Activated T-cell treated with anti-CD3 and anti-CD28 coated beads for 1 hour (primary cell): ENCODE measurements at regions not wholly inside any gene's neighbourhood (a gene's known extent, or its start where the extent isn't known, plus 50 kb on each side); places are given as distances from the start of the nearest gene placed in this dataset.
"Not testable (repeated sequence)": the region's sequence is repeated elsewhere in the genome, so short reads cannot be mapped to it uniquely, and the experiment has no call there.

Experiments used
- DNase-seq: peaks from one replicate; pipeline ENCODE4 v3.0.0-alpha.2; 2020; ENCODE audit warnings: low read depth

DNA sequence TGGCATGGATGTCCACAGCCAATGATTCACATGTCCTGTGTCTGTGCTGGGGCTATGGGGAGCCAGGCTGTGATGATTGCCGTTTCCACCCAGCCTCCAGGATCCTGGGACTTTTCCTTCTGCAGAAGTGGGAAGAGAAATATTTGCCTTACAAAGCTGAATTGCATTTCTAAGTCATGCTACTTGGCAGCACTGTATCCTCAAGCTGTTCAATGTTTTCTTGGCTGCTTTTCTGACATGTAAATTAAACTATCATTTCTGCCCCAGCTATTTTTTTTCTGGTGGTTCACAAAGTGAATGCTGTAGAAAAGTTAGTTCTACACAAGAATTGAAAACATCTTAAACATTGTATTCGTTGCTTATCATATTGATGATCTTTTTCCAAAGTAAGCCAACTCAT lies 51.9 kb upstream of the TCERG1L start:
- no peak for DNase-seq

DNA sequence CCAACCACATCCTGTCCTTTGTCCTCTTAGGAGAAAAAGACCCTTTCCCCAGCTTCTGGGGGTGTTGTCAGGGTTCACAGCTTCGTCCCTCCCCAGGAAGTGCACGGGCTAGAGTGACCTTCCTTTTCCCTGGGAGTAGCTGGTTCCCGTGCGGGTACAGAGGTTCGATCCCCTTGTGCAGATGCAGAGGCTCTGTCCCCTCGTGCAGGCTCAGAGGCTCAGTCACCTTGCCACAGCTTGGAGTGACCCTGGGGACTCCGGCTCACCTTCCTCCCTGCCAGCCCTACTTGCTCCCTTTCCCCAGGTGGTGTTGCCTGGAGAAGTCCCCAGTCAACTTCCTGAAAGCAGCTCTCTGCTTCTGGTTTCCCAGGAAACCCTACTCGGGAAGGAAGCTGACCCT lies 60.0 kb upstream of the TCERG1L start:
- DNase-seq, result no peak

GRCh38 chr10:131381576-131381975 lies 70.1 kb upstream of the TCERG1L start:
- DNase-seq, result no peak

GRCh38 chr10:131385161-131385872 lies 73.8 kb upstream of the TCERG1L start:
- not testable (repeated sequence) for DNase-seq

DNA sequence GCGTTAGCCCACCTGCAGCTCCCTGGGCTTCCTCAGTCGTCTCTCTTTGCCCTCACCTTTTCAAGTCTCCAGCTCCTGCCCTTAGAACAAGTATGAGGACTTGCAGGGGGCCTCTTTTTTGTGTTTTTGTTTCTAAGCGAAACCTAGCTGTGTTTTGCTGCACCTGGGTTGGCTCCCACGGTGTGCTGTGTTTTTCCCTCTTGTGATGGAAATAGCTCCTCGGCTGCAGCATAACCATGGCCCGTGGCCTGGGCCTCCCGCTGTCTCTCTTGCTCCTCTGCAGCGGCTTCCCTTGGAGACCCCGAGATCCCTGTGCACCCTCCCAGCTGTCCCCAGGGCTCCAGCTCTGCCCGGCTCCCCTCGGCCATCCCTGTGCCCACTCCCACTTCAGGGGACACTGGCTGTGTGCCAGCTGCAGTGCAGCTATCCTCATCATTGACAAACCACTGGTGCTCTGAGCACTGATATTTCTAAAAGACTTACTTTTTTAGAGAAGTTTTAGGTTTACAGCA lies 75.6 kb upstream of the TCERG1L start:
- DNase-seq, result no peak

DNA sequence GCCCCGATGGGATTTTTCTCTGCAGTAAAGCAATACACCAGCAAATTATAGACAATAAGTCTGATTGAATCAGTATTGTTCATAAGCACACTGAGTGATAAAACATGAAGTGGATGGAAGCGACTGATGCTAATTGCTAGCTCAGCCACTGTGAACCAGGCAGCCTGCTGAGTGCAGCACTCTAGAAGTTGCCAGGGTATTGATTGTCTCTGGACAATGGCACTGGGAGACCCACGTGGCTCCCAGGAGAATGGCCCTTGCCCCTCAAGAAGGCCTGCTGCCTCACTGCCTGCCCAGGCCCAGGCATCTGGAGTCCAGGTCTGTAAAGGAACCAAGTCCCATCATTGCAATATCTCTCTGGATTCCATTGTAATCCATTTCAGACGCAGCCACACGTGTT lies 80.4 kb upstream of the TCERG1L start:
- DNase-seq, result no peak

DNA sequence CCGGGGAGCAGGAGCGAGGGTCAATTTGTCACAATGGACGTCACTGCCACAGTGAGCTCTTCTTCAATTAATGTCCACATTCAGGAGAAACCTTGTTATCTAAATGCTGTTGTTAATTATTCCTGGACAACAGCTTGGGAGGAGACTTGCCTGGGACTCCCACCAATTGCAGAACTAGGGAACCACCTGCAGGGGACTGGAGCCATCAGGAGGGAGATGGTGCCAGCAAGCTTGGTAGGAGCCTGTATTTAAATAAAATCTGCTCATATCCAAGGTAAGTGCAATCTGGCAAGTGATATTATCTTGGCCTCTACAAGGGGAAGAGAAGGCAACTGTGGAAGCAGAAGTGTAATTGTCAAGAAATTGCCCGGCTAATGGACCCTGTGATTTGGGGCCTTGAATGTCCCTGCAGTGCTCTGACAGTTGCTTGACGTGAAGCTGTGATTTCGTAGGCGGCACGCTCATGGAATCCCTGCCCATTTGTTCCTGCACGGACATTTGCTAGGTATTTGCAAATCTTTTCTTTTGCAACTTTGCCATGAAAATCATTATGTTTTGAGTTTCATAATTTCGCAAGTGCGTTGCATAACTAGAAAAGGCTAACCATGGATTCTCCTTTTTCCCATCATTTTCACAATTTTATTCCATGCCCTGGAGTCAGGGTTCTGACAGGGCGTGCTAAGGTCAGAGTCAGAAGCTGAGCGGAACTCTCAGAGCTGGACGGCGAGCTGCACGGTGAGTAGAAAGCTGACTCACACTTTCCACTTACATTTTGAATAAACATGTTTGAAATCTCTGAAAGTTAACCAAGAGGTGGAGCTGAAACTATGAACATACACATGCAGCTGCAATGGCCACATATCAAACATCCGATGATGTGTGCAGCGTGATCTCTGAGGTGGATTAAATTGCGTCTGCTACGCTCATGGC lies 84.9 kb upstream of the TCERG1L start:
- no peak for DNase-seq

DNA sequence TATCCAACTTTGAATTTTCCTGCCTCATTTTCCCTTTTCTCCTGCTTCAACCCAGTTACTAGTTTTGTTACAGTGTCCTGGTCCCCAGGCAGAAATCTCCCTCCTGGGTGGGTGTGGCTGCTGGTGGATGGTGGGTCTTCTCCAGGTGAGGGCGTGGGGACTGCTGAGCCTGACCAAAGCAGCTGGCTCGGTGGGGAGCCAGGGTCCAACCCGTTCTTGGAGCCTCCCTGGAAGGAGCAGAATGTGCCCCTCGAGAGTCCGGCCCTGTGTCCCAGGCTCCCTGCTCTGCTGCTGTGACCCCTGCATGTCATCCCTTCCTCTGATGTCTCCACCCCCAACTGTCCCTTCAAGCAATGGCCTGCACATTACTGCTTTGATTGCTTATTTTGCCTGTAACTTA lies 86.6 kb upstream of the TCERG1L start:
- DNase-seq, result no peak

GRCh38 chr10:131399981-131400380 lies 88.5 kb upstream of the TCERG1L start:
- DNase-seq, result no peak

- DNase-seq, result no peak
Observed at GRCh38 chr10:131400513-131400912, 89.0 kb upstream of the TCERG1L start.

DNA sequence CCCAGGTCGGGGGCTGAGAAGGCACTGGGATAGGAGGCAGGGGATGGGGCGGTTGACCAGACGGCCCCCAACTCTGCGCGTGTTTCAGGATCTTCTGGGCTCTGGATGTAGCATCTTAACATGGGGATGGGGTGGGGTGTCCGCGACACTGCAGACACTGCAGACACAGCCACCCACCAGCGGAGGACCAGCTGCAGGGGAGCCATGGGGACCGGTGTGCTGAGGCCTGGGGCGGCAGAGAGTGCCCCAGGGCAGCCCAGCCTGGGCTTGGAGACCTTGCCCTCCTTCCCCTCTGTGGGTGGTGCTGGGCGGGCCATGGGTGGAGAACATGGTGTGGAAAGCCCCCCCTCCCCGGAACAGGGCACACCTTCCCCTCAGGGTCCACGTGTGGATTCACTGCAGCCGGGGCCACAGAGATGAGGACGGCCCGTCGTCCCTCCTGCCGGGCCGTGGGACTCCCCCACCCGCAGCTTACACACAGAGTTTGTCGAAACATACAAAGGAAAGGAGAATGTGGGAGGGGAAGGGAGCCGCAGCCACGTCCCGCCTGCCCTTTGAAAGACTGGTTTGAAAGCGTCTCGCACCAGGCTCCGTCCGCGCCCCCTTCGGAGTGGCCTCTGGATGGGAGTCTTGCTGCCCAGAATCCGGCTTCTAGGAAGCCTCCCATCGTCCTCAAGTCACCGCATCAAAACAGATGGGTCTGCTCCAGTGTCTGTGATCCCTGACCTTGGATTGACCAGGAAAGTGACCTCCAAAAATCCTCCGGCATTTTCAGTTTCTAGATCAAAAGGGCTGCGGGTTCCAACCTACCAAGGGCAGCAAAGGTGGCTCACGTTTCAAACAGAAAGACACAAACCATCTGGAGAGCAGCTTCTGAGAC lies 91.5 kb upstream of the TCERG1L start:
- no peak for DNase-seq

- no peak for DNase-seq
Observed at GRCh38 chr10:131403936-131404335, 92.4 kb upstream of the TCERG1L start.

DNA sequence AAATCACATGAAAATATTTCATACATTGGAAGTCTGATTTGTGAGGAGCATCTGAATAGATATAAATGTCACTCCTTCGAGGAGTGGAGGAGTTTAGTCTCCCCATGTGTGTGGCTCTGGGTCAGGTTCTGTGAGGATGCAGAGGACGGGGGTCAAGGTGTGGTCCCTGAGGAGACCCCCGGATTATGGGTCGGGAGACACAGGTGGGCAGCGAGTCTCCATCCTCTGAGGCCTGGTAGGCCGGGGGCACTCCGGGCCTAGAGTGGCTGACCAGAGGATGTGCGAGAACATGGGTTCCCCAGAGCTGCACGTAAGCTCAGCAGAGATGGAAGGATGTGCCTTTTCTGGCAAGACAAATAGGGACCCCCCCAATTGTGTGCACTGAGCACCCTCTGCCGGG lies 93.4 kb upstream of the TCERG1L start:
- DNase-seq, result no peak

DNA sequence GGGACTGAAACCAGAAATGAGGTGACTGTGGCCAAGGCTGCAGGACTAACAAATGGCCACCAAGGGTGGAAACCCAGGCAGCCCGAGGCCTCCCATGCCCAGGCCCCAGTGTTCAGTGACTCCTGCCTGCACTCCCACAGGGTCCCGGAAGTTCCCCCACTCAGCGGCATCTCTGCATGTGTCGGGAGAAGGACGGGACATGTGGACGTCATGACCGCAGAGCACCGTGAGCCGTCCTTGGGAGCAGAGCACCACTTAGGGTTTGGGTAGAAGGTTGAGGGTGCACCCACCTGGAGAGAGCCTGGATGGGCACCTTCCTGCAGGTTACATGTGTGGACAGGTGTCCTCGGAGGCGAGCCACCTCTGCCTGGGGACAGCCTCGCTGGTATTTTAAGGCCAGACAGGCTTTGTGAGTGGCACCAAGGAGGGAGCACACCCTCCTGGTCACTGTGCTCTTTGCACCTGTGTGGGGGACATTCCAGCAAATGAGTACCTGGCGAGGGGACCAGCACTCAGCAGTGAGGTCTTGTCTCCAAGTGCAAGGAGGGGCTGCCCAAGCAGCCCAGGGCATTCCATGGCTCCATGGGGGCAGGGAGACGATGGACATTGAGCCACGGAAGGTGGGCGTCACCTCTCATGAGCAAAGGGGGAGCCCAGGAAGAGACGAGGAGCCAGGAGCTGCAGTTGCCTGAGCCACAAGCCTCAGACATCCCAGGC lies 95.3 kb upstream of the TCERG1L start:
- DNase-seq, result no peak

DNA sequence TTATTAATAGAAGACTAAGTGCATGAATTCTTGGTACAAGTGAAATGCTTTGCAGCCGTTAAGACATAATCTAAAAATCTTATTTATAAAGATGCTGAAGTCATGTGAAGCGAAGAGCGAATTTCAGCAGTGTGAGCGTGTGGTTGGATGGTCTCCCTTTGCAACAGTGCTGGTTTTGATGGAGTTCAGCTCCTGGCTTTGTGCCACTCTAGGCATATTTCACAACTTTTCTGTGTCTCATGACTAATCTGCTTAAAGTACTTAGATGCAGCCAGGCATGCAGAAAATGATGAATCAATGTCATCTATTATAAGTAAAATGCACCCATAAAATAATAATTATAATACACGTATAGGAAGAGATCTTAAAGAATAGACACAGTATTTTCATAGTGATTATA lies 107.2 kb upstream of the TCERG1L start:
- no peak for DNase-seq

GRCh38 chr10:131419797-131420196 lies 108.3 kb upstream of the TCERG1L start:
- no peak for DNase-seq

DNA sequence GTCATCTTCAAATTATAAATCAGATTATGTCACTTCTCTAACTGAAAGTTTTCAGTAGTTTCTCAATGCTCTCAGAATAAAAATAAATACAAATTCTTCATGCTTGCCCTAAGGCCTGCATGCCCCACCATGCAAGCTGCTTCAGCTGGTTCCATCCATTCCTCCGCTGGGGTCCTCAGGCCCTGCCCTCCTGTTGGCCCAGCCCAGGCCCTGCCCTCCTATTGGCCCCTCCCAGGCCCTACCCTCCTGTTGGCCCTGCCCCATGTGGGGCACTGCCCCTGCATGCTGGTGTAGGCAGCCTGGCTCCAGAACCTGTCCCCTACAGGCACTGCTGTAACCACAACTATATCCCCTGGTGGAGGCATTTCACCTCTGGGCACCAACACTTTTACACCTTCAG lies 109.3 kb upstream of the TCERG1L start:
- no peak for DNase-seq

DNA sequence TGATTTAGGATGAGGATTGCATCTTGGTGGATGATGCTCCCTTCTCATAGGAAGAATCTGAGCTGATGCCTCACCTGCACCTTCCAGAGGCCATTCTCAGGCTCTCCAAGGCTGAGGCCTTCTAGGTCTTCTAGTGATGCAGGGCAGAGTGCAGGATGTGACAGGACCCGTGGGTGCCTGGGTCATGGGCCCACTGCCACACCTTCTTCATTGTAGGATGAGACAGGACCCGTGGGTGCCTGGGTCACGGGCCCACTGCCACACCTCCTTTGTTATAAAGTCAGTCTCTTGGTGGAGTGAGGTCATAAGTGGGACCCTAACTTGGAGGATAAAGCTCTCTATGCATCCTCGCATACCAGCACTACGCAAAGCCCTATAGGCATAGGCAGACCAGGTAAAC lies 109.9 kb upstream of the TCERG1L start:
- no peak for DNase-seq

DNA sequence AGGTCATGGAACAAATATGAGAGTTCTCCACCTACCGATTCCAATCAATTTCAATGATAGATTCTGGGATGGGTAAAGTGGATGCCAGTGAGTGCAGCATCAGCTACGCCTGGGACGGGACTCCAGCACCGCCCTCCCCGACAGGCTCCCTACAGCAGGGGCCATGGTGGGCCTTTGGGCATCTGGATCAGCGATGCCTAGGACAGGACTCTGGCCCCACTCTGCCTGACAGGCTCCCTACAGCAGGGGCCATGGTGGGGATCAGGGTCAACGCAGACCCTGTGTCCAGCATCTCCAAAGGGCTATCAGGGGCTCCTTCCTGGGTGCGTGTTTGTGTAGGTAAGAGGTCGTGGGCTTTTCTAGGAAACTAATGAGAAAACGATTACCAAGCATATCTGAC lies 111.2 kb upstream of the TCERG1L start:
- no peak for DNase-seq

- DNase-seq, result no peak
Observed at GRCh38 chr10:131424053-131424452, 112.5 kb upstream of the TCERG1L start.

- no peak for DNase-seq
Observed at GRCh38 chr10:131424836-131425491, 113.4 kb upstream of the TCERG1L start.
